T-helper 17 cell (primary cell): ENCODE measurements at regions not wholly inside any gene's neighbourhood (a gene's known extent, or its start where the extent isn't known, plus 50 kb on each side); places are given as distances from the start of the nearest gene placed in this dataset.

Experiments
- ATAC-seq: fragments of 150-1000 bp; cut with Tn5 transposase; 2 replicates; pipeline ENCODE4 v1.10.0; 2021; ENCODE audit warnings: mild to moderate bottlenecking, moderate library complexity
- DNase-seq, 3 donors: peaks; one replicate each; pipeline versions ENCODE4 v3.0.0 to v3.0.0-alpha.2; 2020 to 2021
- H3K9me3 ChIP-seq: one replicate; pipeline ENCODE4 v1.7.0; 2013; ENCODE audit warnings: low read length, mild to moderate bottlenecking; ENCODE audit not compliant: control insufficient read depth, poor library complexity, severe bottlenecking
- H3K27ac Mint-ChIP-seq: one replicate; pipeline ENCODE4 v1.8.0; 2022; ENCODE audit warnings: mild to moderate bottlenecking, moderate library complexity, mixed read lengths
- H3K27me3 Mint-ChIP-seq: one replicate; pipeline ENCODE4 v1.8.0; 2022; ENCODE audit warnings: mixed read lengths
- H3K36me3 Mint-ChIP-seq: one replicate; pipeline ENCODE4 v1.8.0; 2022; ENCODE audit warnings: low read depth, mixed read lengths
- H3K4me1 Mint-ChIP-seq: one replicate; pipeline ENCODE4 v1.8.0; 2022; ENCODE audit warnings: mild to moderate bottlenecking, mixed read lengths
- H3K4me3 Mint-ChIP-seq: one replicate; pipeline ENCODE4 v1.8.0; 2022; ENCODE audit warnings: mild to moderate bottlenecking, moderate library complexity, mixed read lengths

GRCh38 chr10:78966844-78967488 is 101.8 kb upstream of the ZMIZ1 start:
- no peak for DNase-seq
- H3K4me3 Mint-ChIP-seq, result no peak overlapping the region
- H3K27ac Mint-ChIP-seq, result no peak overlapping the region
- no peak for ATAC-seq
- H3K4me1 Mint-ChIP-seq, result peaks cover 2% of the 10 kb centered on the region
- H3K36me3 Mint-ChIP-seq, result no peaks in the 10 kb centered on the region
- H3K27me3 Mint-ChIP-seq, result no peaks in the 10 kb centered on the region
- no peaks in the 10 kb centered on the region for H3K9me3 ChIP-seq

GRCh38 chr10:78968300-78968942 is 100.3 kb upstream of the ZMIZ1 start:
- no peak overlapping the region for H3K27ac Mint-ChIP-seq
- ATAC-seq (no peak), DNase-seq (no peak)
- H3K27me3 Mint-ChIP-seq, result no peaks in the 10 kb centered on the region
- no peaks in the 10 kb centered on the region for H3K36me3 Mint-ChIP-seq
- H3K9me3 ChIP-seq, result no peaks in the 10 kb centered on the region
- no peak overlapping the region for H3K4me3 Mint-ChIP-seq
- H3K4me1 Mint-ChIP-seq, result peaks cover 6% of the 10 kb centered on the region

- Mint-ChIP-seq H3K27ac (no peak overlapping the region), H3K4me1 (peaks cover 6% of the 10 kb centered on the region), H3K27me3 (no peaks in the 10 kb centered on the region), H3K36me3 (no peaks in the 10 kb centered on the region), H3K4me3 (no peak overlapping the region)
- ATAC-seq (no peak), DNase-seq (no peak)
- H3K9me3 ChIP-seq, result no peaks in the 10 kb centered on the region
Measured at GRCh38 chr10:78968943-78969342, 99.8 kb upstream of the ZMIZ1 start.

GRCh38 chr10:78969719-78970118 is 99.0 kb upstream of the ZMIZ1 start:
- Mint-ChIP-seq H3K4me3 (no peak overlapping the region), H3K27ac (no peak overlapping the region), H3K27me3 (no peaks in the 10 kb centered on the region), H3K4me1 (peaks cover 13% of the 10 kb centered on the region), H3K36me3 (no peaks in the 10 kb centered on the region)
- ATAC-seq (no peak), DNase-seq (no peak)
- H3K9me3 ChIP-seq, result no peaks in the 10 kb centered on the region

- H3K9me3 ChIP-seq, result no peaks in the 10 kb centered on the region
- ATAC-seq (no peak), DNase-seq (no peak)
- Mint-ChIP-seq H3K36me3 (no peaks in the 10 kb centered on the region), H3K27ac (no peak overlapping the region), H3K4me3 (no peak overlapping the region), H3K27me3 (no peaks in the 10 kb centered on the region), H3K4me1 (peaks cover 17% of the 10 kb centered on the region)
Measured at GRCh38 chr10:78970261-78970660, 98.5 kb upstream of the ZMIZ1 start.

- no peak overlapping the region for H3K4me3 Mint-ChIP-seq
- H3K4me1 Mint-ChIP-seq, result peaks cover 18% of the 10 kb centered on the region
- H3K9me3 ChIP-seq, result no peaks in the 10 kb centered on the region
- H3K27me3 Mint-ChIP-seq, result no peaks in the 10 kb centered on the region
- no peaks in the 10 kb centered on the region for H3K36me3 Mint-ChIP-seq
- no peak for ATAC-seq
- DNase-seq, result no peak
- no peak overlapping the region for H3K27ac Mint-ChIP-seq
Measured at GRCh38 chr10:78971094-78971682, 97.6 kb upstream of the ZMIZ1 start.

GRCh38 chr10:78972160-78972946 is 96.4 kb upstream of the ZMIZ1 start:
- peak overlapping the region; percentile 87 for H3K4me3 Mint-ChIP-seq
- no peak for ATAC-seq

GRCh38 chr10:78972947-78973900 is 95.5 kb upstream of the ZMIZ1 start:
- peak; percentile 18 to 43 (median 36) for DNase-seq
- Mint-ChIP-seq H3K4me3 (peak overlapping the region; percentile 87), H3K27ac (no peak overlapping the region), H3K36me3 (peaks cover 2% of the 10 kb centered on the region), H3K4me1 (peaks cover 25% of the 10 kb centered on the region), H3K27me3 (peaks cover 16% of the 10 kb centered on the region)
- peak; percentile 72 for ATAC-seq
- no peaks in the 10 kb centered on the region for H3K9me3 ChIP-seq

More at GRCh38 chr10:78972160-78972946, 96.4 kb upstream of the ZMIZ1 start:
- peaks cover 20% of the 10 kb centered on the region for H3K4me1 Mint-ChIP-seq
- no peaks in the 10 kb centered on the region for H3K9me3 ChIP-seq
- H3K27me3 Mint-ChIP-seq, result peaks cover 8% of the 10 kb centered on the region
- DNase-seq, result no peak
- peaks cover 2% of the 10 kb centered on the region for H3K36me3 Mint-ChIP-seq
- H3K27ac Mint-ChIP-seq, result no peak overlapping the region

GRCh38 chr10:78973901-78974616 is 94.7 kb upstream of the ZMIZ1 start:
- H3K4me3 Mint-ChIP-seq, result peak overlapping the region; percentile 97
- peaks cover 2% of the 10 kb centered on the region for H3K36me3 Mint-ChIP-seq
- ATAC-seq (peak; percentile 59), DNase-seq (peak in 2 of 3 donors; percentile 24 to 25)
- H3K4me1 Mint-ChIP-seq, result peaks cover 26% of the 10 kb centered on the region
- no peaks in the 10 kb centered on the region for H3K9me3 ChIP-seq
- H3K27ac Mint-ChIP-seq, result peak overlapping the region; percentile 92
- H3K27me3 Mint-ChIP-seq, result peaks cover 17% of the 10 kb centered on the region

- Mint-ChIP-seq H3K27ac (peak overlapping the region; percentile 92), H3K4me1 (peaks cover 26% of the 10 kb centered on the region), H3K36me3 (peaks cover 2% of the 10 kb centered on the region), H3K27me3 (peaks cover 17% of the 10 kb centered on the region), H3K4me3 (peak overlapping the region; percentile 97)
- peak; percentile 58 for ATAC-seq
- no peaks in the 10 kb centered on the region for H3K9me3 ChIP-seq
- peak in 1 of 3 donors; percentile 27 for DNase-seq
Measured at GRCh38 chr10:78974617-78975317, 94.0 kb upstream of the ZMIZ1 start.

- Mint-ChIP-seq H3K36me3 (peaks cover 2% of the 10 kb centered on the region), H3K4me1 (peaks cover 30% of the 10 kb centered on the region), H3K4me3 (peak overlapping the region; percentile 50), H3K27me3 (peaks cover 17% of the 10 kb centered on the region), H3K27ac (peak overlapping the region; percentile 21)
- H3K9me3 ChIP-seq, result no peaks in the 10 kb centered on the region
- no peak for ATAC-seq
- no peak for DNase-seq
Measured at GRCh38 chr10:78975926-78976325, 92.8 kb upstream of the ZMIZ1 start.
